ENCODE measurements at regions not wholly inside any gene's neighbourhood (a gene's known extent, or its start where the extent isn't known, plus 50 kb on each side); places are given as distances from the start of the nearest gene placed in this dataset.

- Mint-ChIP-seq H3K4me1 (peaks cover 3% of the 10 kb centered on the region), H3K4me3 (no peak overlapping the region), H3K27me3 (peaks cover 38% of the 10 kb centered on the region), H3K27ac (no peak overlapping the region), H3K36me3 (ENCODE audit: low read depth) (no peaks in the 10 kb centered on the region)
- no peaks in the 10 kb centered on the region for H3K9me3 ChIP-seq (ENCODE audit: control insufficient read depth, low read length, poor library complexity, severe bottlenecking)
- no peak for ATAC-seq
- no peak for DNase-seq
Observed at GRCh38 chr15:39124553-39125171, 456.2 kb upstream of the THBS1 start.

GRCh38 chr15:39125226-39125625 lies 455.7 kb upstream of the THBS1 start:
- no peaks in the 10 kb centered on the region for H3K9me3 ChIP-seq (ENCODE audit: control insufficient read depth, low read length, poor library complexity, severe bottlenecking)
- DNase-seq (no peak), ATAC-seq (no peak)
- H3K36me3 Mint-ChIP-seq (ENCODE audit: low read depth): no peaks in the 10 kb centered on the region
- no peak overlapping the region for H3K4me3 Mint-ChIP-seq
- peaks cover under 1% of the 10 kb centered on the region for H3K4me1 Mint-ChIP-seq
- peaks cover 33% of the 10 kb centered on the region for H3K27me3 Mint-ChIP-seq
- no peak overlapping the region for H3K27ac Mint-ChIP-seq

DNA sequence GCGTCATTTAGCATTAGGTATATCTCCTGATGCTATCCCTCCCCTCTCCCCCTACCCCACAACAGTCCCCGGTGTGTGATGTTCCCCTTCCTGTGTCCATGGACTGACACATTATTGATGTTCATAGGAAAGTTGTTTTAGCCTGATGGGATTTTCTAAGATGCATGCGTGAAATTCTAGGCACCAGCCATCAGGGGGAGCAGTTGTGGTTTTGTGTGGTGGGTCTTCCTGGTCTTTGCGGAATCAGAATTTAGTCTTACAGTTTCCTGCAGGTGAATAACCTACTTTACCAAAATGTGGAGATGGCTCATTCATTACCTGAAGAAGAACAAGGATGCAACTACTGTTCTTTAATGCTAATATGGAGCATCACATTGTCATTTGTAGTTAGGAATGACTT lies 455.0 kb upstream of the THBS1 start:
- H3K4me3 Mint-ChIP-seq: no peak overlapping the region
- H3K9me3 ChIP-seq (ENCODE audit: control insufficient read depth, low read length, poor library complexity, severe bottlenecking): no peaks in the 10 kb centered on the region
- H3K27ac Mint-ChIP-seq: no peak overlapping the region
- peak in 1 of 3 donors; percentile 6 for DNase-seq
- ATAC-seq: peak; percentile 37
- no peaks in the 10 kb centered on the region for H3K4me1 Mint-ChIP-seq
- H3K27me3 Mint-ChIP-seq: peaks cover 34% of the 10 kb centered on the region
- H3K36me3 Mint-ChIP-seq (ENCODE audit: low read depth): no peaks in the 10 kb centered on the region

DNA sequence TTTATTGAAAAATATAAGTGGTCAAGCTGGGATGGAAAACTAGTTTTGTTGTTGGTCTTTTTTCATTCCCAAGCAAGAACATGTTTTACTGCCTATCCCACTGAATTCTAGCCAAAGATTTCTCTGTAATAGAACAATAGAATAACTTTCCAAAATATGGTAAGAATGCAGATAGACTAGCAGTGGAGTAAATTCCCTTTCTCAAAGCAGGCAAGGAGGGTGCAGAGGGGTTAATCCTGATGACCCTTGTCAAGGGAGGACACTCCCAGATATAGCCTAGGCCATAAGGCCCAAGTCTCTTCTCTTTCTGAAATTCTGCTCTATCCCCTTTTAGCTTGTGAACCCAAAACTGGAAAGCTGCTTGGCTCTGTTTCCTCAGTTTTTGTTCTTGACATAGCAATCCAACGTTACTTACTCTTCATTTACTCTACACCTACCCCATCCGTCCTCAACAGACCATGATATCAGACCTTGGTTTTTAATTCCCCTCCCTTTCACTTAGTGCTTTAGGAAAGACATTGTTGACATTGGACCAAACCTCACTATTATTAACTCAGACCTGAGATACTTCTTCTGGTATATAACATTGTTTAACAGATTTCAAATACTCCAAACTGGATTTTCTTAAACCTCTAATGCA lies 453.6 kb upstream of the THBS1 start:
- H3K27me3 Mint-ChIP-seq: peaks cover 40% of the 10 kb centered on the region
- no peak overlapping the region for H3K4me3 Mint-ChIP-seq
- H3K4me1 Mint-ChIP-seq: no peaks in the 10 kb centered on the region
- H3K9me3 ChIP-seq (ENCODE audit: control insufficient read depth, low read length, poor library complexity, severe bottlenecking): no peaks in the 10 kb centered on the region
- H3K36me3 Mint-ChIP-seq (ENCODE audit: low read depth): no peaks in the 10 kb centered on the region
- ATAC-seq: no peak
- no peak overlapping the region for H3K27ac Mint-ChIP-seq
- DNase-seq: no peak

DNA sequence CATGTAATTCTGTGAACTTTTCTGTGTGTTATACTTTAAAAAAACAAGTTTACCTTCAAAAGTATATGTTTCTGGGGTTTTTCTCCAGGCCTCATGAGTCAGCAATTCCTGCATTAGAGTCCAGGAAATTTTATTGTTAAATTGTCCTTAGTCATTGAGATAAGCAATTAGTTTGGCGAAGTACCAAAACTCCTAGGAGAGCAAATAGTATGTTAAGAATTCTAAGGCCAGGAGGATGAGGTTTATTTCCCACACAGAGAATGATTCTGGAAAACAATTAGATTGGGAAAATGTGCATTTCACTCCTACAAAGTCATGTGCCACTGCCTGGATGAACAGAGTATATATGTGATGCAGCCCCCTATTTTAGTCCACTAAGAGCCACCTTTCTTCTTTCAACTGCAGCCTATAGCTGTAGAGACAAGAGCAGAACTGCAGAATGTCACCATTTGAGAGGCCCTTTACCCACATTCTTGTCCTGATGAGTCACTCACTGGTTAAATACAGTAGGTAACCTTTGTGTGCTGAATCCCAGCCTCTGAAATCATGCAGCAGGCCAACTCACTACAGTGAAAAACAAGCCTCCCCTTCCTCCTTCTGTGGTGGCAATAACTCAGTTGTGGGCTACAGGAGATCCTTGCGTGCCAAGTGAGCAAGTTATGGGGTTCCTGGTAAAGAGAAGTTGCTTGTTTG lies 452.8 kb upstream of the THBS1 start:
- no peaks in the 10 kb centered on the region for H3K4me1 Mint-ChIP-seq
- H3K27ac Mint-ChIP-seq: no peak overlapping the region
- DNase-seq (no peak), ATAC-seq (no peak)
- H3K9me3 ChIP-seq (ENCODE audit: control insufficient read depth, low read length, poor library complexity, severe bottlenecking): no peaks in the 10 kb centered on the region
- peaks cover 32% of the 10 kb centered on the region for H3K27me3 Mint-ChIP-seq
- H3K4me3 Mint-ChIP-seq: no peak overlapping the region
- H3K36me3 Mint-ChIP-seq (ENCODE audit: low read depth): no peaks in the 10 kb centered on the region

DNA sequence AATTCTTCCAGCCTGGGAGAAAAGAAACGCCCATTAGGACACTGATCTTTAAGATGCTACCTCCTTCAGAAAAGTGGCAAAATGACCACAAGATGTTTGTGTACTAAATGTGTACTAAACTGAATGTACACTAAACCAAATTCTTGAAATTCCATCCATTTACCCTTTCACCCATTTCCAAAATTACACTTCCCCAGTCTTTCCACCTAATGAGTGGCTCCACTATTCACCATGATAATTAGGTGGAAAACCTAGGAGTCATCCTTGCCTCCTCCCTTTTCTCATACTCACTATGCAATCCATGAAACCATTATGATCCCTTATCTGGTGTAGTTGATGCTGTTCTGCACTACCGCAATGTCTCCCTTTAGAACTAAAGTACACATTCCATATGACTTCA lies 452.1 kb upstream of the THBS1 start:
- Mint-ChIP-seq H3K27me3 (peaks cover 27% of the 10 kb centered on the region), H3K36me3 (ENCODE audit: low read depth) (no peaks in the 10 kb centered on the region), H3K4me3 (no peak overlapping the region), H3K27ac (no peak overlapping the region), H3K4me1 (no peaks in the 10 kb centered on the region)
- H3K9me3 ChIP-seq (ENCODE audit: control insufficient read depth, low read length, poor library complexity, severe bottlenecking): no peaks in the 10 kb centered on the region
- no peak for DNase-seq
- ATAC-seq: no peak

DNA sequence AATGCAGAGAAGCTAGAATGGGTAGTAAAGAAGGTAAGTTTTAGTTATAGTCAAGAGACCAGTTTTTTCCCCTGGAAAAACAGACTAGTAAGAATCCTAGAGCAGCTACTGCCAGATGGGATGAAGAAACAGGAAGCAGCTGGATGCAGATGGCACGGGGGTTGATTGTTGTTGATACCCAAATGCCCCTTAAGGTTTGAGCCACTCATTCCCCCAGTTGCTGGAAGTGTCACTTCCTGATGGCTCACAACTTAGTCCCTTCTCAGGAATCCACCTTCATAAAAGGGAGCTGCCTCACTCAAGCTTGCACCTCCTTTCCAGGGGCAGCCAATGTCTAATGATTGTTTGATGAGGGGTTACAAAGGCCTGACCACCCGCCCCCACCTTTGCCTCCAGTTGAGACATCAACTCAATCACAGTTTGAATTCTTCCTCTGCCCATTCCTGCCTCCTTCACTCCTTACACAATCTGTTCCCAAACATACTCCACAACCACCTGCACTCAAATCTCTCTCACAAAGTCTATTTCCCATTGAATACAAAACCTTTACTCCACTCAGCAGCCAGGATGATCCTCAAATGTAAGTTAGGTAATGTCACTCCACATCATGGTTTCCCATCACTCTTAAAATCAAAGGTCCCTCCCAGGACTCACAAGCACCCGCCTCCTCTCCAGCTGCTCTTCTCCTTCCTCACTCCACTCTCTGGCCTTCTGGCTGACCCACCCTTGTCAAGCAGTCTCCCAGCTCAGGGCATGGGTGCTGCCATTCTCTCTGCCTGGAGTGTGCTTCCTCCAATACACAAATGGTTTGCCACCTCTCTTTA lies 450.1 kb upstream of the THBS1 start:
- H3K4me3 Mint-ChIP-seq: no peak overlapping the region
- no peak overlapping the region for H3K27ac Mint-ChIP-seq
- no peaks in the 10 kb centered on the region for H3K4me1 Mint-ChIP-seq
- H3K36me3 Mint-ChIP-seq (ENCODE audit: low read depth): no peaks in the 10 kb centered on the region
- no peak for DNase-seq
- ATAC-seq: no peak
- H3K27me3 Mint-ChIP-seq: peaks cover 16% of the 10 kb centered on the region
- H3K9me3 ChIP-seq (ENCODE audit: control insufficient read depth, low read length, poor library complexity, severe bottlenecking): no peaks in the 10 kb centered on the region

GRCh38 chr15:39131609-39132008 lies 449.3 kb upstream of the THBS1 start:
- Mint-ChIP-seq H3K27ac (no peak overlapping the region), H3K4me1 (no peaks in the 10 kb centered on the region), H3K4me3 (no peak overlapping the region), H3K36me3 (ENCODE audit: low read depth) (no peaks in the 10 kb centered on the region), H3K27me3 (peaks cover 22% of the 10 kb centered on the region)
- H3K9me3 ChIP-seq (ENCODE audit: control insufficient read depth, low read length, poor library complexity, severe bottlenecking): no peaks in the 10 kb centered on the region
- ATAC-seq (no peak), DNase-seq (no peak)

DNA sequence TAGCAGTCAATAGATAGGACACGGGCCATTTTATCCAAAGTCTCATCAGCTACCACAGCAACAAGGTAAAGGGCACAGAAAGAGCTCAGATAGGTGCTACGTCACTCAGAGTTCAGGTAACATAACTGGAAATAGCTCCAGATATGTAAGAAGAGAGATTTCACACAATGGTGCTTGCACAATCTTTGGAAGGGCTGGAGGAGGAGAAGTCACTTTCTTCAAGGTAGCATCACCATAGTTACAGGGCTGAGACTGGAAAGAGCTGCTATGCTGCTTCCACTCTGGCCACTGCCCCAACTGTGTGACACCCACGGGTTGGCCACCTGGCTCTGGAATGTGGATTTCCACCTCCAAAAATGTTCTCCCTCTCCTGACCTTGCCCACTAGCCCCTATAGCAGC lies 448.8 kb upstream of the THBS1 start:
- Mint-ChIP-seq H3K36me3 (ENCODE audit: low read depth) (no peaks in the 10 kb centered on the region), H3K4me1 (no peaks in the 10 kb centered on the region), H3K27me3 (peaks cover 27% of the 10 kb centered on the region), H3K4me3 (no peak overlapping the region), H3K27ac (no peak overlapping the region)
- no peak for ATAC-seq
- no peak for DNase-seq
- no peaks in the 10 kb centered on the region for H3K9me3 ChIP-seq (ENCODE audit: control insufficient read depth, low read length, poor library complexity, severe bottlenecking)

DNA sequence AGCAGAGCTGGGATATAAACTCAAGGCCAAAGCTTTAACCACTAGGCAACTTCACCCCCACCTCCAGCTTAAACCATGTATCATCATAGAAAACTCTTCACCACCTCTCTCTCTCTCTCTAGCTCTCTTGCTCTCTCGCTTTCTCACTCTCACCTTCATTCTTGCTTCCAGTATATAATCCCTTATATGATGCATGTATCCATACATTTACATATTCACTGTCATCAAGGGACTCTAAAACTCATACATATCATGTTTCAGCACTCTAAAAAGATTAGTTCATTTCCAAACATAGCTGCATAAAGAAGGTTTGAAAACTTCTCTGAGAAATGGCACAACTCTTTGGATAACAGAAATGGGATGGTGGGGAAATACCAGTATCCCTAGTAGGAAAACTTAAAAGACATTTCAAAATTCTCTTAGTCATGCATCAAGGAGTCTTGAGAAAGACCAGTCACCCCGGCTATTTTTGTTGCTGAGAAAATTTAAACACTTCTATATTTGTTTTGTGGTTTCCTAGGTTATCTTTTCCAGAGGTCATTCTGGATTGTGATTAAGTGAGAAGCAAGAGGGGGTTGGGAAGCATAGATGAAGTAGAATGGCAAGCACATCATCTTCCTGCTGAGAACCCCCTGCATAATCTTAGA lies 447.8 kb upstream of the THBS1 start:
- peaks cover 35% of the 10 kb centered on the region for H3K27me3 Mint-ChIP-seq
- ATAC-seq (no peak), DNase-seq (no peak)
- no peaks in the 10 kb centered on the region for H3K4me1 Mint-ChIP-seq
- H3K36me3 Mint-ChIP-seq (ENCODE audit: low read depth): peaks cover 3% of the 10 kb centered on the region
- no peaks in the 10 kb centered on the region for H3K9me3 ChIP-seq (ENCODE audit: control insufficient read depth, low read length, poor library complexity, severe bottlenecking)
- no peak overlapping the region for H3K27ac Mint-ChIP-seq
- H3K4me3 Mint-ChIP-seq: no peak overlapping the region

GRCh38 chr15:39134282-39134681 lies 446.6 kb upstream of the THBS1 start:
- H3K27me3 Mint-ChIP-seq: peaks cover 44% of the 10 kb centered on the region
- no peaks in the 10 kb centered on the region for H3K9me3 ChIP-seq (ENCODE audit: control insufficient read depth, low read length, poor library complexity, severe bottlenecking)
- no peak overlapping the region for H3K27ac Mint-ChIP-seq
- DNase-seq (no peak), ATAC-seq (no peak)
- peaks cover 3% of the 10 kb centered on the region for H3K36me3 Mint-ChIP-seq (ENCODE audit: low read depth)
- no peak overlapping the region for H3K4me3 Mint-ChIP-seq
- no peaks in the 10 kb centered on the region for H3K4me1 Mint-ChIP-seq

DNA sequence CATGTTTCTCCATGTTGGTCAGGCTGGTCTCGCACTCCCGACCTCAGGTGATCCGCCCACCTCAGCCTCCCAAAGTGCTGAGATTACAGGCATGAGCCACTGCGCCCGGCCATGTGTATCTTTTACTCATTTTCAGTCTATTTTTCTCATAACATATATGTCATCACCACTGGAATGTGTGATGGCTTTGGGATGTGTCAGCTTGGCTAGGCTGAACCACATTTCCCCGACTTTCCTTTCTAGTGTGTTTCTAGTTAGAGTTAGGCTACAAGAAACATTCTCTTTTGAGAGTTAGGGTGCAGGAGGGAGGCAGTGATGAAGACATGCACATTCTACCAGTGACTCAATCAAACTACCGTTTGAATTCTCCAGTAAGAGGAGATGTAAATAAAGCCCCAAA lies 444.9 kb upstream of the THBS1 start:
- Mint-ChIP-seq H3K27me3 (peaks cover 47% of the 10 kb centered on the region), H3K36me3 (ENCODE audit: low read depth) (peaks cover 3% of the 10 kb centered on the region), H3K27ac (no peak overlapping the region), H3K4me1 (no peaks in the 10 kb centered on the region), H3K4me3 (no peak overlapping the region)
- ATAC-seq (no peak), DNase-seq (no peak)
- no peaks in the 10 kb centered on the region for H3K9me3 ChIP-seq (ENCODE audit: control insufficient read depth, low read length, poor library complexity, severe bottlenecking)
